NCI-H2171 treated with DMSO at 0.1 percent for 48 hours (cell line): ENCODE measurements at regions not wholly inside any gene's neighbourhood (a gene's known extent, or its start where the extent isn't known, plus 50 kb on each side); places are given as distances from the start of the nearest gene placed in this dataset.

Experiments used
- DNase-seq: peaks from one replicate; lab custom pipeline; 2025; lab: John Stamatoyannopoulos, UW

DNA sequence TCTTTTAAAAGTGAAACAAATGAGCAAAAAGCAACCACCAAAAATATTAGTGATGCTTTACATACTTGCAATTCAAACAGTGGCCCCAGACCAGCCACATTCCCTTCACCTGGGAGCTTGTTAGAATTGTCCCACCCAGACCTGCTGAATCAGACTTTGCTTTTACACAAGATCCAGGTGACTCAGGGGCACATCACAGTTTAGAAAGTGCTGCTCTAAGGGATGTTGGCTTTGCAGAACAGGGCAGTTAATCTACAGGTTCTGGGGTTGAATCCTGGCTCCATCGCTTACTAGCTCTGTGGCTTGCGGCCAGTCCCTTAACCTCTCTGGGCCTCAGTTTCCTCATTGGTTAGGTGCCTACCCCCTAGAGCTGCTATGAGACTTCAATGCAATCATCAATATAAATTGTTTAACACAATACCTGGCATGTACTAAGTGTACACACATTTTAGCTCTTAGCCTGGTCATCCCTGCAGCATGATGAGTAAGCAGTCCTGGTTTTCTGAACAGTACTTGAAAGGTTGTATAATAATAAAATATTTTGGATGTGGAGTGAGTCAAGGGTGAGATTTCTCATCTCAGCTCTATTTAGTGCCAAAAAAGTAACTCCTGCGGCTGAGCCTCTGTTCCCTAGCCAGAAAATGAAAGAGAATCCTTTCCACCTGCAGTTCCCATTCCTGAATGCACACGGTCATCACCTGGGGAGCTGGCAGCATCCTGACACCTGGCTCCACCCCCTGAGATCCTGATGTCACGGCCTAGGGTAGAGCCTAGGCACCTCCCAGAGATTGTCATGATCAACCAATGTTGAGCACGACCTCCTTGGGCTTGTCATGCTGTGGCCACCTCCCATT lies 162.7 kb downstream of the ANKRD60 start:
- DNase-seq: no peak

DNA sequence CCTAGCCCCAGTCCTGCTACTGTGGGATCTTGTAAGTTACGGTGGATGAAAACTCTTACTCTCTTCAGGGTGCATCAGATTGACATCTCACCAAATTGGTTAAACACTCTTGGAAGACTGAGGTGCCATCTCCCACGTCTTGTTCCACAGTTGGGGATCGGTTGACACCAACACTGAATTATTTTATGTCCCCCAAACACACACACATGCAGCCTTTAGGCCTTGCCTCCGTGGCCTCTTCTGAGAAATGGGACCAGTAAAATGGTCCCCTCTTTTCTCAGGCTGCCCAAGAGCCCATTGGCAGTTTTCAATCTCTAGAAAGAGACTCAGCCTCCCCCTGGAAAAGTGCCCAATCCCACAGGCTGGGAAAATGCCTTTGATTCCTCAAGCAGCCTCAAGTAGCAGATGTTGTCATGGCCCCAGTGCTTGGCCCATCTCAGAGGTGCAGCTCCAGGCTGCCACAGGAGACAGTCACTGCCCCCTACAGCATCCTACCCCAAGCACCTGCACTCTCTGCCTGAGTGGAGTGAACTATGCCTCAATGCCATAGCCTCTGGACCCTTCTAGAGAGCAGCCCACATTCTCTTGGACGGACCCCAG lies 163.9 kb downstream of the ANKRD60 start:
- DNase-seq: no peak

DNA sequence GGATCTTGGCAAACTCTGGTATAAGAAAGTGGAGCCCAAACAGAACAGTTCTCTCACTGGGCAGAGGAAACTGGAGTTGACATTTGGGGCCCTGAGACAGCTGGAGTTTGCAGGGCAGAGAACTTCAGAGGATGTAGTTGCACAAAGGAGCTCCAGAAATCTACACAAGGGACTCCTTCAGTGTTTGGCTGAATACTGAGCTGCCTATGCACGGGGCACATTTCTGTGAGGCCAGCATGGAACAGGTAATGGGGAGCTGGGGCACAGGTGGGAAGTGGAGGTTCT lies 169.3 kb downstream of the ANKRD60 start:
- DNase-seq: no peak

DNA sequence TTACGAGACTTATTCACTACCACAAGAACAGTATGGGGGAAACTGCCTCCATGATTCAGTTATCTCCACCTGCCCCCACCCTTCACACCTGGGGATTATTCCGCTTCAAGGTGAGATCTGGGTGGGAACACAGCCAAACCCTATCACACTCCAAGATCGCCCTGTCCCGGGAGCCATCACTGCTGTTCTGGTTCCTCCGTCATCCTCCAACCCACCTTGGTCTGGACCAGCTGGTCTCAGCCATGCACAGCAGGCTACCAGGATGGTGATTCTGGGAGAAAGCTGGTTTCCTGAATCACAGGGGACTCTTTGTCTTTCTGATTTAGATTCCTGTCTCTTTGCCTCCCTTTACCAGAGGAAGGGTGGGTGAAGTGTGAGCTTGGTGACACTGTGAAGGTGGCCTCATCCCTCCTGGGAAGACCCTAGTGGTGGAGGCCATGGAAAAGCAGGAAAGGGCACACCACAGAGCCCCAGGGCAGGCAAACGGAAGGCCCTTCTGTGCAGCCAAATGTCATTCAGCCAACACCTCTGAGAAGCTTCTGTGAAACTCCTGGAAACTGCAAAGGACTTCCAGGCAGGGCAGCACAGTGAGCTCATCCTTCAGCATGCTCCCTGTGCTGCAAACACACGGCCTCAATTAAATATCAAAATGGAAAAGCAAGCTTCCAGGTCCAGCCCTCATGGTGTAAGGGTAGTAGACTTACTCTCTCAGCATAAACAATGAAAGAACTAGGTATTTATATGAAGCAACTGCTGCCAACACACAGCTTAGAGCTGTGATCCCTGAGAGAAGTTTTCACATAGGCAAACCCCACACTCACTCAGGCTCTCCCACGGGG lies 169.8 kb downstream of the ANKRD60 start:
- no peak for DNase-seq

DNA sequence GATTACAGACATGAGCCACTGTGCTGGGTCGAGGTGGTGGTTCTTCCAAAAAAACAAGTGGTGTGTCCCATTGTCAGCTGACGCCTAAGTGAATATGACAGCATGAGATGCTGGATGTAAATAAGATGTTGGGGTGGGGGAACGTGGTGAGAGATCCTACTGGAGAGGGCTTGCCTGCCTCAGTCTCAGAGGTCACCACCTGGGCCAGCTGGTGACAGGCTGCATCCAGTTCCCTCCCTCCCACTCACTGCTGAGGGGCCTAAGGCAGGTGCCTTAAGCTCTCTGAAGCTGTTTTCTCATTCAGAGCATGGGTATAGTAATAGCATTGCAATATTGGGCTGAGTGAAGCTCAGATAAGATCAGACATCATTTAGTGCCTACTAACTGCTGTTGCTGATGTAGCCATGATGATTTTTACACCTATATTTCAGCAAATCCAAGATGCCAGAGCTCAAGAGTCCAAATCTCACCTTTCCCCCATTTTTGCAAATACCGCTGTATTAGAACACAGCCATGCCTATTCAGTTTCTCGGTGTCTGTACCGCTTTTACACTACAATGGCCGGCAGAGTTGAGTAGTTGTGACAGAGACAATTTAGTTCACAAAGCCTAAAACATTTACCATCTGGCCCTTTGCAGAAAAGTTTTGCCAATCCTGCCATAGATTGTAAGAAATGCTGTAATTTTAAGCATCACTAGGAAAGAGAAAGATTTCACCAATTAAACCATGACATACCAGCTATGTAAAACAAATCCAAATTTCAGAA lies 171.3 kb downstream of the ANKRD60 start:
- DNase-seq: no peak

DNA sequence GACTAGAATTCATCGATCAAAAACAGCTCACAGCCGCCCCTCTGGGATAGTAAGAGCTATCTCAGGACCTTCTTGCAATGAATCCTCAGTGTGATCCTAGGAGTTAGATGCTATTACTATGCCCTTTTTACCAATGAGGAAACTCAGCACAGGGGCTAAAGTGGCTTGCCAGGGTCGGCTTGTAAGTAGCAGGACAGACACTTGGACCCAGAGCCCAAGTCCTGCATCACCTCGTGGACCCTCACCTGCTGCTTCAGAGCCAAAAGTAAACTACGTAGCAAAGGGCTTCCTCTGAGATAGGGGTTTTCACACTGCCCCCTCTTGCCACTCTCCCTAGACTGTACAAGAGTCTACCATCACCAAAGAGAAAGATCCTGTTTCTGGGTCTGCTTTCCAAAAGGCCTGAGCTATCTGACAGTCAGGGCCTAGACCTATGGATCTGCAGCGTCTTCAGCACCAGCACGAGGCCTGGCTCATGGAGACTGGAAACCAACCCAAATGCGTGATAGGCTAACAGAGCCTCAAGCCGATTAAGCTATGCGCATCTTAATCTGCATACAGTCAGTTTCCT lies 172.3 kb downstream of the ANKRD60 start:
- DNase-seq: no peak

DNA sequence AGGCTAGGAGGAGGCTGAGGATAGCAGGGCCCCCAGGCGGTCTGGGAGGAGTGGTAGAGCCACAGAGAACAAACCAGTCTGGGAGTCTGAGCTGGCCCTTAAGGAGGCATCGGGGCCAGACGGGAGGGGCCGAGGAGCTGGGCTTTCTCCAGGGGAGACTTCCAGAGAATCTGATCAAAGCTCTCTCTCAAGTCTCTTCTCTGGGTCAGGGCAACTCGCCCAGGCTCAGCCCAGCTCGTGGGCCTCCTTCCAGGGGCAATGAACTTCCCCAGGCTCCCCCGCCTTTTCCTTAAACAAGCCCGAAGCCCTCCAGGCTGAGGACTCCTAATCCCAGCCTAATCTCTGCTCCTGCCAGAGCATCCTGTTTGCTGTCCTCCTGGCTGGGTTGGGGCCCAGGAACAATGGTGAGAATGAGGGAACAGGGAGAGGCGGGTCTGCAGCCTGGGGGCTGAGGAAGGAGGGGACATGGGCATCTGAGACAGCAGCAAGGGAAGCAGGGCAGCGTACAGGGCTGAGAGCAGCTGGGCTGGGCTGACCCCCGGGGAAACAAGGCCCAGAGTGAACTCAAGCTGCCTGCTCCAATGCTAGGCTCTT lies 173.6 kb downstream of the ANKRD60 start:
- DNase-seq: no peak

DNA sequence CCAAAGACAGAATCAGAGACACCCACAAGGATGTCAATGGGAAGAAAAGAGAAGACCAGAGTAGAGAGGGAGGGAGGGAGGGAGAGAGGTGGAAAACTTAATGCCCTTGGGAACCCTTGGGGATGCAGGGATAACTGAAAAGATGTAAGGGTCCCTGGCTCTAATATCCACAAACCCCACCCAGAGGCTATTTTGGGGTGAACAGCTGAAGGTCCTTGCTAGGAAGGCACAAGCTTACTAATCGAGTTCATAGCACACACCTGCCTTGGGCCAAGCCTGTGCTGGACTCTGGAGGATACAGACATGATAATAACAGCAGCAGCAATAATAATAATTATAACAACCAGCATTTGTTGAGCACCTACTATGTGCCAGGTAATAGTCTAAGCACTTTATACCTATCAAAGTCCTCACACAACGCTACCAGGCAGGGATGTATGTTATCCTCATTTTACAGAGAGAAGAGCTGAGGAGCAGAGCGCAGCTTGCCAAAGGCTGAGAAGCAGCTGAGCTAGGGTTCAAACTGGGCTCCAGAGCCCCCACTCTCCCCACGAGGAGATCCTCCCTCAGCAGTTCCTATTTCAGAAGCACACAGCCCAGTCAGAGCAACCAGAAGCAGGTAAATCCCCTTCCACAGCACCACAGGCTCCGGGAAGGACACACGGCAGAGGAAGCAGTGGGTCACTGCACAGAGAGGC lies 174.2 kb downstream of the ANKRD60 start:
- no peak for DNase-seq

DNA sequence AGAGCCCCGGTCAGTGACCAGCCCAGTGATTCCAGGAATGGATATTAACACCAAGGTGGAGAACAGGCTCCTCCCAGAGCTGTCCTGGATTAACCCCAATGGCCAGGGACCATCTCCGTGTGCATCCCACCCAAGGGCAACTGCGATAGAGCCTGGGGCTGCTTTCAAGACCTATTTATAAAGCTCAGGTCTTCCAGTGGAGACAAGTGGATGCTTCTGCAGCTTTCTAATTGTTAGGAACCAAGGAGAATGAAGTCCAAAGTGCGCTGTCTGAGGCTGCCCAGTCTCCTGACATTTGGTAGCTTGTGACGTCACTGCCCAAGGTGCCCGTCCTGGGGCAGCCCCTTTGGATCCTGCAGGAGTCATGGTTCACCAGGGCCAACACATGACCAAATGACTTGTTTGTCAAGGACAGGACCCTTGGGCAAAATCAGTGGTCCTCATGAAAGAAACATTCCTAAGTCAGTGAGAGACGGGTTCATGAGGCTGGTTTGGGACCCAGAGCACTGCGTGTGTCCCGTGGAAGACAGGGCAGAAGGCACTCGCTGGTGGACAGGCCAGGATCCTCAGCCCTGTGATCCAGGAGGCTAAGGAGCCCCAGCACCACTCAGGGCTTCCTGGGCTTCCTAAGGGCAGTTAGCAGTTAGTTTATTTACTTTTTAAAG lies 174.9 kb downstream of the ANKRD60 start:
- no peak for DNase-seq

DNA sequence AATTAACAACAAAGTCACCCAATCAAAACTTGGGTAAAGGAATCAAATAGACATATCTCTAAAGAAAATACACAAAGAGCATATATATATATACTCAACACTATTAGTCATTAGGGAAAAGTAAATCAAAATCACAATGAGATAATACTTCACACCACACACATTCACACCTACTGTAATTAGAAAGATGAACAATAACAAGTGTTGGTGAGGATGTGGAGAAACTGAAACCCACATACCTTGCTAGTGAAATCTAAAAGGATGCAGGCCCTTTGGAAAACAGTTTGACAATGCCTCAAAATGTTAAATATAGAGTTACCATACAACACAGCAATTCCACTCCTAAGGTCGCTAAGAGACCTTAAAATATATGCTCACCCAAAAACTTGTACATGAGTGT lies 177.1 kb downstream of the ANKRD60 start:
- DNase-seq: no peak

DNA sequence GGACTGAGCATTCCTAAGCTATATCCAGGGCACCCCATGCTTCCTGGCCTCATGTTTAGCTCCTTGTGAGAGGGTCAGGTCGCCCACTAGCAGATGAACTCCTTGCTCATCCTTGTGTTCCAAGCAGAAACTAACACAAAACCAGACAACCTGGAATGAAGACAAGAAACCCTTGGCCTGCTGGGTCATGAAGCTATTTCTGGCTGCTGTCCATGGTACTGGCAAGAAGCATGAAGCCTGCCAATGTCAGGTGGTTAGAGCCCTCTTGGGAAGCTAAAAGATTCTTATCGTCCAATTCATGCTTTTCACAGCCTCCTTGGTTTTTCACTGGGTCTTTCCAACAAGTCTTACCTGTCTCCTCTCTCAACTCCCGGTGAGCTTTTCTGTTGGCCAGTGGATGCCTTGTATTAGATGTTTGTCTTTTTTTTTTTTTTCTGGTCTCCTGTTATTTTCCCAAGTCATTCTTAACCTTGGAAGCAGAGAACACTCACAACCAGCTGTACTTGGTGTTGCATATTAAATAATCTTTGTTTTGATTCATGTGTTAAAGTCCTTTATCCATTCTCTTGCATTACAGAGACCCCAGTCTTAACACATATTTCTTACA lies 180.3 kb downstream of the ANKRD60 start:
- DNase-seq: peak; percentile 48

DNA sequence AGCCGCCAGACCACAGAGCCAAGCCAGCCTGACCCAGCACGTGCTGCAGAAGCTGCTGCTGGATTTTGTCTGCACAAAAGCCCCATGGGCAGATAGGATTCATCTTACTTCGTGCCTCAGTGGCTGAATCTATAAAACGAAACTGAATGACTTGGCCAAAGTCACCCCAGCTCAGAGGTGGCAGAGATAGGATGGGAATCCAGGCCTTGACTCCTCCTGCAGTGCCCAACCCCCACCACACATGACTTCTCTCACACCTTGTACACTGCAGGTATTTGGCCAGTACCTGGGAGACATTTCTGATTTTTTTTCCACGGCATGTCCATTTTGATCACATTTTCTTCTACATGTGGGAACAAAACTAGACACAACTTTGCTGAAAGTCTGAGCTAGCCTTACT lies 182.1 kb downstream of the ANKRD60 start:
- DNase-seq: no peak

DNA sequence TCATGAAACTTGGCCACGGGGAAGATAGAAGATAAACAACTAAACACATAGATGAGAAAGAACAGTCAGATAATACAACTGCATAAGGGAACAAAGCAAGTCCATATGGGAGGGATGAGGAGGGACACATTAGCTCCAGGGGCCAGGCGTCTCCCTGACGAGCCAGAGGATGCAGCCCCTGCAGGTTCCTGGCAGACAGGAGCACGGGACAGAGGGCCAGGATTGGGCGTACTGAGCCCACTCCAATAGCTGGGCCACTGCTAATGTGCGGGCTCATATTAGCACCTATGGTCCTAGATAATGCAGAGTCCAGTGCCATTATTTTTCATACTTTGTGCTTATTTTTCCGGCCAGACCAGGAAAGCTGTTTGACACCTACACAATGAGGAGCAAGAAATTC lies 182.9 kb downstream of the ANKRD60 start:
- no peak for DNase-seq

DNA sequence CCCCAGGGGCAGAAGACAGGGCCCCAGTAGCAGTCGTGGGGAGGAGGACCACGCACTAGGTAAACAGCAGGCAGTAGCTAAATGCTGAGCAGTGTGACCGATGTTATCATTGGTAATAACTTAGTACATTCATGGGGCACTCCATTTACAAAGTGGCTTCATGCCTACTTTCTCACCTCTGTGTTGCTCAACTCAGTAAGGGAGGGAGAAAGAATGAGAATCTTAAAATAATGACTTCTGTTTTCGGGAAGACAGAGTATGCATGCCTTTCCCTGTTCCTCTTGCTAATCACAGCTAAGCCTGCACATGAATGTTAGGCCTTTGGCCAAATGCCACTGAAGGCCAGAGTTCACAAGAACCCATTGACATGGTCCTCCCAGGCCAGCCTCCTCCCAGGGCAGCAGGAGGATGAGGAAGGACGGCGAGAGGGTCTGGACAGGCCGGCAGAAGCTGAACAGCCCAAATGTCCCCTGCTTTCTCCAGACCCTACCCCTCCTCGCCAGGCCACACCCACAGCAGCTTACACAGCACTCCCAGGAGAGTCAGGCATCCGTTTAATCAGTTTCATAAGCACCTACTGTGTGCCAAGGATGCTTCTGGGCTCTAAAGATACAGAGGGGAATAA lies 183.4 kb downstream of the ANKRD60 start:
- DNase-seq: no peak

DNA sequence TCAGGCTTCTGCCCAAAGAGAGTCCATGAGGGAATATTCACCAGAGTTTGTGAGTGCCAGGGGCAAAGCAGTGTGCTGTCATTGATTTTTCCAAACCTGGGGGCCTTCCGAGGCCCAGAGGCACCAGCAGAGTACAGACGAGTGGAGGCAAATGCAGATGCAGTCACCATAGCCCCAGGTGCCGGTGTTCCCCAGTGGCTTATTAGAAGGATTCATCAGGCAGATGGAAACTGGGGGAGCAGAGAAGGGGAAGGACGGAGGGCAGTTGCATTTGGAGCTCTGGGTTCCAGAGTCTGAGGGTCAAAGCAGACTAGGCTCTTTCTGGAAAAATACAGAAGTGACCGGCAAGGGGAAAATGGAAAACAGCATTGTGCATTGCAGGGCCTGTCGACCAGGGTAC lies 184.2 kb downstream of the ANKRD60 start:
- DNase-seq: peak; percentile 48

DNA sequence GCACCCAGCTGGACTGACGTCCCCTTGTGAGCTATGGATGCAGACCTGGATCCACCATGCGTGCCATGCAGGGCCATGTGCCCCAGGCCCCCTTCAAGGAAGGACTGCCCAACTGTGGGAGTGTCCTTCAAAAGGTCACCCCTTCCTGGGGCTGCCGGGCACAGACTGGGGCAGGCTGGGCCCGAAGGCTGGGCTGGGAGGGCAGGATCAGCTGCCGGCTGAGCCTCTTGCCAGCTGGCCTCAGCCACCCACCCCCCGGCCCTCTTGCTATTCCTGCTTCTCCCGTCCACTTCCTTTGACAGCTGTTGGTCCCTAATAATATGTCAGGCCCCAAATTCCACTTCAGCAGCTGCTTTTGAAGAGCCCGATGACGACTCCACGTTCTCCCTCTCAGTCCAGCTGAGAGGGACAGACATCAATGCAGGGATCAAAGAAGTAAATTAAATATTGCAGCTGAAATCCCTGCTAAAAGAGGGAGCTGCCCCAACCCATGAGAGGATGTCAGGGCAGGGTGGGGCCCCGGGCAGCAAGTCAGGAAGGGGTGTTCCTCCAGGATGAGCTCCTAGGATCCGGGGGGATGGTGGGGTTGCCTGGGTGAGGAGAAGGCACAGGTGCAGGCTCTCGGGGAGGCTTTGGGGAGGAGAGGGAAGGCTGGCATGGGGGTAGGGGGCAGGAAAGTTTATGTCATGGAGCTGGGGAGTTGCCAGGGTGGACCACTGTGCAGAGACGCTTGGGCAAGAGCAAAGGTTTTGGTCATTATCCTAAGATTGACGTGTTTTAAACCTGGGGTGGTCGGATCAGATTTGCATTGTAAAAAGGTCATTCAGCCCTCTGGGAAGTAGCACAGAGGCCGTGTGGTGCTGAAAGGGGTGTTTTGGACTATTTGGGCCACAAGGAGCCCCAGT lies 185.0 kb downstream of the ANKRD60 start:
- DNase-seq: no peak

DNA sequence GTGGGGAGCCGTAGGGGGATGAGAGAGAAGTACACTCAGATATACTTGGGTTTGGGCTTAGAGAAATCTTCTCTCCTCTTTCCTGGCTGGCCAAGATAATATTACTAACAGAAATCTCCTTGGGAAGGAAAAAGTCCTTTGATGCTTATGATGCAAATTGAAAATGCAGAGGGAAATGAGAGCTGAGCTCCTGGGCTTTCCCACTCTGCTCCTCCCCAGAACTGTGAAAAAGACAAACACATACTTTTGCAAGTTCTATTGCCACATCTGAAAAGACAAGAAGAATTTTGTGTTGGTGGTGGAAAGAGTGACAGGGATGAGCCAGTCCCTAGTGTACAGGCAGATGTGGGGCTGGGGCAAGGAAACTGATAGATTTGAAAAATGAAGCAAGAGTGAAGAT lies 185.9 kb downstream of the ANKRD60 start:
- DNase-seq: no peak
